ENCODE measurements at regions not wholly inside any gene's neighbourhood (a gene's known extent, or its start where the extent isn't known, plus 50 kb on each side); places are given as distances from the start of the nearest gene placed in this dataset.

DNA sequence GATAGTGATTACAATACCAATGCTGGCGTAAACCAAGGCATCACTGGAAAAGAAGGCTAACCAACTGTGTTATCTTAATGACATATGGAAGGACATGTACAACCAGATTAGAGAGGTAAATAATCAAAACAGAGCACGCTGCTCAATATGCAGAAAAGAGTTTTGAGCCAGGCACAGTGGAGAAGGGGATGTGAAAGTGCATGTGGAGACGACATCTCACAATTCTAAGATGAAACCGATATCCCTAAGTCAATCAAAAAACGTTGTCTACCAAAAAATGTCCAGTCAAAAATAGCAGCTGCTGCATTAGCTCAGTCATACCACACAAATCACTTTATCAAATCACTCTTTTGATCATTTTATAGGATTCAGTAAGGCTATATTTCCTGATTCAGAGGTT is 116.3 kb upstream of the OLIG2 start:
- Histone ChIP-seq H3K9ac (ENCODE audit: low read length) (no peak overlapping the region), H3K4me1 (ENCODE audit: low read length) (no peaks in the 10 kb centered on the region), H3K4me2 (ENCODE audit: low read depth, low read length) (no peak overlapping the region), H3K9me3 (replicated peaks; ENCODE audit: insufficient read depth, low read length) (no peaks in the 10 kb centered on the region), H3K36me3 (replicated peaks; ENCODE audit: insufficient read depth, low read length) (no peaks in the 10 kb centered on the region), H3K79me2 (ENCODE audit: low read length) (no peaks in the 10 kb centered on the region), H3K27ac (ENCODE audit: low read length) (no peak overlapping the region), H2AFZ (ENCODE audit: low read length) (no peak overlapping the region), H3K27me3 (replicated peaks; ENCODE audit: insufficient read depth, low read length) (no peaks in the 10 kb centered on the region), H4K20me1 (ENCODE audit: insufficient read depth, low read length) (no peaks in the 10 kb centered on the region), H3K9me2 (replicated peaks; ENCODE audit: insufficient read depth, low read length) (no peaks in the 10 kb centered on the region), H3F3A (ENCODE audit: insufficient read depth, low read length) (no peaks in the 10 kb centered on the region), H3K4me3 (ENCODE audit: low read length) (no peak overlapping the region)
- no peak for DNase-seq
- TF ChIP-seq EZH2phosphoT487 (IDR thresholded peaks at IDR 0.05; ENCODE audit: low read length) (no peak), EZH2 (optimal IDR thresholded peaks at IDR 0.05; ENCODE audit: low read depth, low read length) (no peak)
- TF ChIP-seq, protein P1, sequence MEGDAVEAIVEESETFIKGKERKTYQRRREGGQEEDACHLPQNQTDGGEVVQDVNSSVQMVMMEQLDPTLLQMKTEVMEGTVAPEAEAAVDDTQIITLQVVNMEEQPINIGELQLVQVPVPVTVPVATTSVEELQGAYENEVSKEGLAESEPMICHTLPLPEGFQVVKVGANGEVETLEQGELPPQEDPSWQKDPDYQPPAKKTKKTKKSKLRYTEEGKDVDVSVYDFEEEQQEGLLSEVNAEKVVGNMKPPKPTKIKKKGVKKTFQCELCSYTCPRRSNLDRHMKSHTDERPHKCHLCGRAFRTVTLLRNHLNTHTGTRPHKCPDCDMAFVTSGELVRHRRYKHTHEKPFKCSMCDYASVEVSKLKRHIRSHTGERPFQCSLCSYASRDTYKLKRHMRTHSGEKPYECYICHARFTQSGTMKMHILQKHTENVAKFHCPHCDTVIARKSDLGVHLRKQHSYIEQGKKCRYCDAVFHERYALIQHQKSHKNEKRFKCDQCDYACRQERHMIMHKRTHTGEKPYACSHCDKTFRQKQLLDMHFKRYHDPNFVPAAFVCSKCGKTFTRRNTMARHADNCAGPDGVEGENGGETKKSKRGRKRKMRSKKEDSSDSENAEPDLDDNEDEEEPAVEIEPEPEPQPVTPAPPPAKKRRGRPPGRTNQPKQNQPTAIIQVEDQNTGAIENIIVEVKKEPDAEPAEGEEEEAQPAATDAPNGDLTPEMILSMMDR (IDR thresholded peaks at IDR 0.05; ENCODE audit: low read length): no peak

DNA sequence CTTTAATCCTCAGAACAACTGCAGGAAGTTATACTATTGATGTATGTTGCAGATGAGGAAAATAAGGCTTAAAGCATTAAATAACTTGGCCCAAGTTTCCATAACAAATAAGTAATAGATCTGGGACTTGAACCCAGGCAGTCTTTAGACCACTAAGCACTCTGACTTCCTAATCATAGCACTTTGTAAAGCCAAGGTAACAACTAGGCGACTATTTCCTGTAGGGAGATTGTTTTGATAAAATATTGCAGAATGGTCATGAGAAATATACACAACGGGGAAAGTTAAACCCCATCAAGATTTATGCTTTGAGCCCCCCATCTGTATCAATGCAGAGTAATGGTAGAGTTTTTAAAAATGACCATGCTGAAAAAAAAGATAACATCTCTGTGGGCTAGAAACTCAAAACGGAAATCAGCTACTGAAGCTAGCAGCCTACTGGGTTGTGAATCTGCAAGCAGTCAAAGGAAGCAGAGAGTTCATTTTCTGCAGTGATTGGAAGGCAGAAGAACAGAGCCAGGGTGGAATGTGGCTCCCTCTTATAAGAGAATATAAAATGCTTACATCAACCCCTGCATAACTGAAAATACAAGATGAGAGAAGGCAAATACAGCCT is 111.2 kb upstream of the OLIG2 start:
- no peaks in the 10 kb centered on the region for H3K36me3 ChIP-seq (replicated peaks; ENCODE audit: insufficient read depth, low read length)
- no peaks in the 10 kb centered on the region for H3K27me3 ChIP-seq (replicated peaks; ENCODE audit: insufficient read depth, low read length)
- no peaks in the 10 kb centered on the region for H3K4me1 ChIP-seq (ENCODE audit: low read length)
- TF ChIP-seq EZH2 (optimal IDR thresholded peaks at IDR 0.05; ENCODE audit: low read depth, low read length) (no peak), EZH2phosphoT487 (IDR thresholded peaks at IDR 0.05; ENCODE audit: low read length) (no peak)
- TF ChIP-seq, protein P1 (IDR thresholded peaks at IDR 0.05; ENCODE audit: low read length): no peak
- no peak for DNase-seq
- no peak overlapping the region for H3K9ac ChIP-seq (ENCODE audit: low read length)
- H3K27ac ChIP-seq (ENCODE audit: low read length): no peak overlapping the region
- H3K4me2 ChIP-seq (ENCODE audit: low read depth, low read length): no peak overlapping the region
- no peak overlapping the region for H3K4me3 ChIP-seq (ENCODE audit: low read length)
- H4K20me1 ChIP-seq (ENCODE audit: insufficient read depth, low read length): no peaks in the 10 kb centered on the region
- no peaks in the 10 kb centered on the region for H3K9me3 ChIP-seq (replicated peaks; ENCODE audit: insufficient read depth, low read length)
- H3K79me2 ChIP-seq (ENCODE audit: low read length): no peaks in the 10 kb centered on the region
- H2AFZ ChIP-seq (ENCODE audit: low read length): no peak overlapping the region
- no peaks in the 10 kb centered on the region for H3K9me2 ChIP-seq (replicated peaks; ENCODE audit: insufficient read depth, low read length)
- no peaks in the 10 kb centered on the region for H3F3A ChIP-seq (ENCODE audit: insufficient read depth, low read length)

DNA sequence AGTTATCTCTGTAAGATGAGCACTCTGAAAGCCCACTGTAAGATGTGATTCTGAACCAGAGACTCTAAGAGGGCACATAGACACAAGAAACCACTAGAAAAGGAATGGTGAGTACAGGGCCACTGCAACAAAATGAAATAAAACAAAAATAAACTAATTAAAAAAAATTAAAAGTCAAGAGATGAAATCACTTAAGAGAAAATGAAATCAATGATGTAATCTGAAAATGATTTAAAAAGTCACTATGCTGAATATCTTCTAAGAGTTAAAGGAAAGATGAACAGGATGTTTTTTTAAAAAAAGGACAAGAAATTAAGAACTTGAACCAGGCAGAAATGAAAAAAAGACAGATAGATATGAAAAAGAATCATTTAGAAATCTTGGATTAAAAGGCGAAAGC is 110.6 kb upstream of the OLIG2 start:
- Histone ChIP-seq H2AFZ (ENCODE audit: low read length) (no peak overlapping the region), H3K9me2 (replicated peaks; ENCODE audit: insufficient read depth, low read length) (no peaks in the 10 kb centered on the region), H3K36me3 (replicated peaks; ENCODE audit: insufficient read depth, low read length) (no peaks in the 10 kb centered on the region), H3K4me2 (ENCODE audit: low read depth, low read length) (no peak overlapping the region), H3K4me1 (ENCODE audit: low read length) (no peaks in the 10 kb centered on the region), H3K27me3 (replicated peaks; ENCODE audit: insufficient read depth, low read length) (no peaks in the 10 kb centered on the region), H3K9me3 (replicated peaks; ENCODE audit: insufficient read depth, low read length) (no peaks in the 10 kb centered on the region), H3F3A (ENCODE audit: insufficient read depth, low read length) (no peaks in the 10 kb centered on the region), H3K4me3 (ENCODE audit: low read length) (no peak overlapping the region), H3K9ac (ENCODE audit: low read length) (no peak overlapping the region), H3K79me2 (ENCODE audit: low read length) (no peaks in the 10 kb centered on the region), H3K27ac (ENCODE audit: low read length) (no peak overlapping the region), H4K20me1 (ENCODE audit: insufficient read depth, low read length) (no peaks in the 10 kb centered on the region)
- DNase-seq: no peak
- no peak for TF ChIP-seq EZH2phosphoT487 (IDR thresholded peaks at IDR 0.05; ENCODE audit: low read length)
- no peak for TF ChIP-seq EZH2 (optimal IDR thresholded peaks at IDR 0.05; ENCODE audit: low read depth, low read length)

DNA sequence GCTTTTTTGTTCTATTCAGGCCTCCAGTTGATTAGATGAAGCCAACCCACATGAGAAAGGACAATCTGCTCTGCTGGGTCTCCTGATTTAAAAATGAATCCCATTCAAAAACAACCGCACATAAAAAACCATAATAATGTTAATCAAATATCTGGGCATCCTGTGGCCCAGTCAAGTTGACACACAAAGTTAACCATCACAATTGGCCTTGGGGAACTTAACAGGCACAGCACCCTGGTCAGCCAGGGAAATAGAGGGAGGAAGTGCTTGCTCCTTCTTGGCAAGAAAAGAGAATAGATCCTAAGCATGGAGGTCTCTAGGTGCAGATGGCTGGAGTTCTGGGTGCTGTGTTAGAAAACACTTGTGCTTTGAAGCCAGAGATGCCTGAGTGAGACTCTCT is 109.6 kb upstream of the OLIG2 start:
- Histone ChIP-seq H2AFZ (ENCODE audit: low read length) (no peak overlapping the region), H3K9me3 (replicated peaks; ENCODE audit: insufficient read depth, low read length) (no peaks in the 10 kb centered on the region), H3K79me2 (ENCODE audit: low read length) (no peaks in the 10 kb centered on the region), H4K20me1 (ENCODE audit: insufficient read depth, low read length) (no peaks in the 10 kb centered on the region), H3K36me3 (replicated peaks; ENCODE audit: insufficient read depth, low read length) (no peaks in the 10 kb centered on the region), H3K27ac (ENCODE audit: low read length) (no peak overlapping the region), H3F3A (ENCODE audit: insufficient read depth, low read length) (no peaks in the 10 kb centered on the region), H3K4me1 (ENCODE audit: low read length) (no peaks in the 10 kb centered on the region), H3K27me3 (replicated peaks; ENCODE audit: insufficient read depth, low read length) (no peaks in the 10 kb centered on the region), H3K9me2 (replicated peaks; ENCODE audit: insufficient read depth, low read length) (no peaks in the 10 kb centered on the region), H3K4me2 (ENCODE audit: low read depth, low read length) (no peak overlapping the region), H3K4me3 (ENCODE audit: low read length) (no peak overlapping the region), H3K9ac (ENCODE audit: low read length) (no peak overlapping the region)
- DNase-seq: no peak
- TF ChIP-seq EZH2 (optimal IDR thresholded peaks at IDR 0.05; ENCODE audit: low read depth, low read length) (no peak), EZH2phosphoT487 (IDR thresholded peaks at IDR 0.05; ENCODE audit: low read length) (no peak)
- TF ChIP-seq, protein P1 (IDR thresholded peaks at IDR 0.05; ENCODE audit: low read length): no peak
